ENCODE measurements at regions not wholly inside any gene's neighbourhood (a gene's known extent, or its start where the extent isn't known, plus 50 kb on each side); places are given as distances from the start of the nearest gene placed in this dataset.
"Not testable (repeated sequence)": the region's sequence is repeated elsewhere in the genome, so short reads cannot be mapped to it uniquely, and the experiment has no call there.

GRCh38 chr14:40218282-40218941 is 786.2 kb upstream of the FBXO33 start:
- 72 to 80% methylated on average over 6 of the region's 6 CpGs for WGBS, 2 donors
- Histone ChIP-seq H3K27me3 (no peaks in the 10 kb centered on the region), H3K9me3 (peaks cover 0 to 4% (median 0%) of the 10 kb centered on the region in 4 donors), H3K4me3 (no peak overlapping the region), H3K36me3 (no peaks in the 10 kb centered on the region), H3K4me1 (no peaks in the 10 kb centered on the region), H3K27ac (no peak overlapping the region)
- no peak for DNase-seq (ENCODE audit: low spot score in 2 of 2)
- TF ChIP-seq CTCF (IDR thresholded peaks at IDR 0.05) = no peak
- no peak for TF ChIP-seq EP300 (IDR thresholded peaks at IDR 0.05)
- TF ChIP-seq POLR2A (IDR thresholded peaks at IDR 0.05) = no peak

- Histone ChIP-seq H3K4me3 (no peak overlapping the region), H3K36me3 (no peaks in the 10 kb centered on the region), H3K9me3 (peaks cover 0 to 4% (median 0%) of the 10 kb centered on the region in 4 donors), H3K4me1 (no peaks in the 10 kb centered on the region), H3K27me3 (no peaks in the 10 kb centered on the region), H3K27ac (no peak overlapping the region)
- TF ChIP-seq CTCF (IDR thresholded peaks at IDR 0.05) (no peak), EP300 (IDR thresholded peaks at IDR 0.05) (no peak), POLR2A (IDR thresholded peaks at IDR 0.05) (no peak)
- WGBS, 2 donors = 96 to 97% methylated on average over 22 of the region's 22 CpGs
- DNase-seq (ENCODE audit: low spot score in 2 of 2) = no peak
Observed at GRCh38 chr14:40216976-40217375, 784.7 kb upstream of the FBXO33 start.

- DNase-seq (ENCODE audit: low spot score in 2 of 2); H3K4me1 ChIP-seq; H3K4me3 ChIP-seq; H3K27me3 ChIP-seq; H3K36me3 ChIP-seq; H3K9me3 ChIP-seq; H3K27ac ChIP-seq: not testable (repeated sequence)
- WGBS, 2 donors = 91 to 95% methylated on average over 18 of the region's 18 CpGs
Observed at GRCh38 chr14:40216408-40216807, 784.2 kb upstream of the FBXO33 start.

- no peak for DNase-seq (ENCODE audit: low spot score in 2 of 2)
- no peaks in the 10 kb centered on the region for H3K27me3 ChIP-seq
- H3K4me1 ChIP-seq = no peaks in the 10 kb centered on the region
- no peak overlapping the region for H3K4me3 ChIP-seq
- no peak overlapping the region for H3K27ac ChIP-seq
- peaks cover 0 to 10% (median 1%) of the 10 kb centered on the region in 4 donors for H3K9me3 ChIP-seq
- no peaks in the 10 kb centered on the region for H3K36me3 ChIP-seq
- TF ChIP-seq POLR2A (IDR thresholded peaks at IDR 0.05) (no peak), EP300 (IDR thresholded peaks at IDR 0.05) (no peak), CTCF (IDR thresholded peaks at IDR 0.05) (no peak)
Observed at GRCh38 chr14:40213701-40214100, 781.5 kb upstream of the FBXO33 start.

GRCh38 chr14:40204441-40205175 is 772.4 kb upstream of the FBXO33 start:
- no peak overlapping the region for H3K4me3 ChIP-seq
- no peaks in the 10 kb centered on the region for H3K36me3 ChIP-seq
- no peak for DNase-seq (ENCODE audit: low spot score in 2 of 2)
- TF ChIP-seq EP300 (IDR thresholded peaks at IDR 0.05) (no peak), CTCF (IDR thresholded peaks at IDR 0.05) (no peak), POLR2A (IDR thresholded peaks at IDR 0.05) (no peak)
- H3K4me1 ChIP-seq = no peaks in the 10 kb centered on the region
- peaks cover 0 to 15% (median 1%) of the 10 kb centered on the region in 4 donors for H3K9me3 ChIP-seq
- no peak overlapping the region for H3K27ac ChIP-seq
- no peaks in the 10 kb centered on the region for H3K27me3 ChIP-seq
- 68 to 72% methylated on average over 11 of the region's 11 CpGs for WGBS, 2 donors
